Nephron (organoid): ENCODE measurements at regions not wholly inside any gene's neighbourhood (a gene's known extent, or its start where the extent isn't known, plus 50 kb on each side); places are given as distances from the start of the nearest gene placed in this dataset.

Experiments
- H3K27ac Mint-ChIP-seq, 3 experiments: 2 replicates each; pipeline ENCODE4 v1.8.0; 2020; ENCODE audit warnings: mixed read lengths in 3 of 3, mild to moderate bottlenecking in 2 of 3, moderate library complexity in 1 of 3
- H3K27me3 Mint-ChIP-seq: 2 replicates; pipeline ENCODE4 v1.8.0; 2021; ENCODE audit warnings: low read depth, mild to moderate bottlenecking, moderate library complexity, mixed read lengths
- H3K36me3 Mint-ChIP-seq: 2 replicates; pipeline ENCODE4 v1.8.0; 2020; ENCODE audit warnings: low read depth, mixed read lengths
- H3K4me1 Mint-ChIP-seq: 2 replicates; pipeline ENCODE4 v1.8.0; 2020; ENCODE audit warnings: mixed read lengths
- H3K4me3 Mint-ChIP-seq, 3 experiments: 2 replicates each; pipeline ENCODE4 v1.8.0; 2020; ENCODE audit warnings: mild to moderate bottlenecking in 3 of 3, mixed read lengths in 3 of 3, moderate library complexity in 2 of 3
- H3K9me3 Mint-ChIP-seq: 2 replicates; pipeline ENCODE4 v1.8.0; 2020; ENCODE audit warnings: mixed read lengths
- CTCF ChIP-seq, 3 experiments: fragments of 200-600 bp; sonication (generic); IDR thresholded peaks; one replicate each; pipeline ENCODE4 v1.5.0; 2021; ENCODE audit warnings: antibody characterized with exemption in 3 of 3; ENCODE audit not compliant: unreplicated experiment in 3 of 3

- peaks cover 4% of the 10 kb centered on the region for H3K27me3 Mint-ChIP-seq
- H3K4me1 Mint-ChIP-seq, result peaks cover 16% of the 10 kb centered on the region
- H3K9me3 Mint-ChIP-seq, result no peaks in the 10 kb centered on the region
- H3K4me3 Mint-ChIP-seq, result no peak overlapping the region
- no peaks in the 10 kb centered on the region for H3K36me3 Mint-ChIP-seq
- H3K27ac Mint-ChIP-seq, result peak overlapping the region; percentile 6 to 80 (median 12)
- no peak for TF ChIP-seq CTCF (IDR thresholded peaks at IDR 0.05; ENCODE audit: unreplicated experiment in 3 of 3)
These were observed 71.7 kb downstream of the ZFP36L2 start for GRCh38 chr2:43154685-43155084.

DNA sequence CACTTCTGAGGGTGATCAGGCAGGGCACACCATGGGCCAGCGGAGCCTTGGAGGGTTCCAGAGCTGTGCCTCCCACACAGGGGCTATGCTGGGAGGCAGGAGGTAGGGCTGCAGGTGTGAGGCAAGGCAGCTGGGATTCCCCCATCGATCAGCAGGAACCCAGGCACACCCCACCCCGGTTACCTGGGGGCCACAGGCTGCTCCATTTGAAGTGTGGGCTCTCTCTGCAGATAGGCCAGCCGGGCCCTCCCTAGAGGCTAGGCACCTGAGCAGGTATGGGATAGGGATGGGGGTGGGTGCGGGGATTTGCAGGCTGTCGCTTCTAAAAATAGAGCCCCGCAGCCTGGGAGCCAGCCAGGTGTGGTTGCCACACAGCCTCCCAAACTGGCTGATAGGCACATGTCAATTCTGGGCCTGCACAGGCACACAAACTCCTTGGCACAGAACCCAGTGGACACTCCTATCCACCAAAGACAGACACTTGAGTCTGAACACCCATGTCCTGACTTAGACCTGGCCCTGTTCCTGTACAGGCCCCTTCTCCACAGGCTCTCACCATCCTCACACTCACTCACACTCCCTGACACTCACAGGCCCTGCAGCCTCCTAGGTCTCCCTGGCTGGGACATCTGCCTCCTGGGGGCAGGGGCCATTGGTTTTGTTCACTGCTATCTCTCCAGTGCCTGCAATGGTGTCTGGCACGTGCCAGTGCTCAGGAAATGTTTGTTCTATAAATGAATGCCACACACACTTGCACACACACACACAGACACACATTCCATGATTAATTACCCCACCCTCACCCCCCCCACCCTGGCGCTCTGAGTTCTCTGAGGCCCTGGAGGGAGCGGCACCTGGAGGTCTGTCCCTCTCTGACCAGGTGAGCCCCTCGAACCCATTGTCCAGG lies 73.4 kb downstream of the ZFP36L2 start:
- Mint-ChIP-seq H3K27ac (peak overlapping the region in 2 of 3 experiments; percentile 41 to 70), H3K36me3 (no peaks in the 10 kb centered on the region), H3K4me1 (peaks cover 5% of the 10 kb centered on the region), H3K9me3 (no peaks in the 10 kb centered on the region), H3K27me3 (peaks cover 4% of the 10 kb centered on the region), H3K4me3 (no peak overlapping the region)
- no peak for TF ChIP-seq CTCF (IDR thresholded peaks at IDR 0.05; ENCODE audit: unreplicated experiment in 3 of 3)

- no peaks in the 10 kb centered on the region for H3K9me3 Mint-ChIP-seq
- H3K4me1 Mint-ChIP-seq, result peaks cover 5% of the 10 kb centered on the region
- H3K36me3 Mint-ChIP-seq, result no peaks in the 10 kb centered on the region
- H3K27ac Mint-ChIP-seq, result peak overlapping the region in 2 of 3 experiments; percentile 16 to 23
- TF ChIP-seq CTCF (IDR thresholded peaks at IDR 0.05; ENCODE audit: unreplicated experiment in 3 of 3), result no peak
- no peak overlapping the region for H3K4me3 Mint-ChIP-seq
- peaks cover 4% of the 10 kb centered on the region for H3K27me3 Mint-ChIP-seq
These were observed 74.2 kb downstream of the ZFP36L2 start for GRCh38 chr2:43152186-43152585.

DNA sequence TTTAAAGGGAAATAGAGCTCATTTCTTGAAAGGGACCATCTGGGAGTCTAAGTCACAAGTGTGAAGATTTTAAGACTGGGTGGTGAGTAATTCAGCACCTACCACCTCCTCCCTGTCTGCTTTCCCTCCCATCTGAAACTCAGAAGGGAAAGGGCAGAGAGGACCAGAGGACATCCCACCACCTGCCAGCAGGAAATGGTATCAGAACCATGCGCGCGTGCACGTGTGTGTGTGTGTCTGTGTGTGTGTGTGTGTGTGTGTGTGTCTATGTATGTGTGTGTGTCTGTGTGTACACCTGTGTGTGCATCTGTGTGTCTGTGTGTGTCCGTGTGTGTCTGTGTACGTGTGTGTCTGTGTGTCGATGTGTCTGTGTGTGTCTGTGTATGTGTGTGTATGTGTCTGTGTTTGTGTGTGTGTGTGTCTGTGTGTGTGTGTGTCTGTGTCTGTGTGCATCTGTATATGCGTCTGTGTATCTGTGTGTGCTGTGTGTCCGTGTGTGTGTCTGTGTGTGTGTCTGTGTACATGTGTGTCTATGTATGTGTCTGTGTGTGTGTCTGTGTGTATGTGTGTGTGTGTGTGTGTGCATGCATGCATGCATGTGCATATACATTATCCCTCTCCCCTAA lies 76.8 kb downstream of the ZFP36L2 start:
- no peaks in the 10 kb centered on the region for H3K36me3 Mint-ChIP-seq
- no peaks in the 10 kb centered on the region for H3K9me3 Mint-ChIP-seq

DNA sequence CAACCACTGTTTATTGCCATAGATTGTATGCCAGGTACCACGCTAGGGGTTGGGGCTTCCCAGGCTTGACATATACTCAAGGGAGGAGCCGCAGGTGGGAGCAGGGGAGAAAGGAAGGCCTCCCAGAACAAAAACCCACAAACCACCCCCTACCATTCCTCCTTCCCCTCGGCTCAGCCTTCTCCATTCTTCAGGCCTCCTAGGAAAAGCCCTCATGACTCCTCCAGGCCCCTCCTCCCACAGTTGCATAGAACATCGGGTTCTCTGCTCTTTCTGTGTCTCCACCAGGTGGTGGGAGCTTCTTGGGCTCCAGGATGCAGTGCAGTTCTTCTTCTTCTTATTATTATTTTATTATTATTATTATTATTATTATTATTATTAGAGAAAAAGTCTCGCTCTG lies 80.3 kb downstream of the ZFP36L2 start:
- Mint-ChIP-seq H3K4me3 (no peak overlapping the region), H3K36me3 (no peaks in the 10 kb centered on the region), H3K27me3 (no peaks in the 10 kb centered on the region), H3K4me1 (peaks cover 6% of the 10 kb centered on the region), H3K9me3 (no peaks in the 10 kb centered on the region), H3K27ac (peak overlapping the region; percentile 26 to 35 (median 29))
- no peak for TF ChIP-seq CTCF (IDR thresholded peaks at IDR 0.05; ENCODE audit: unreplicated experiment in 3 of 3)

More for the DNA sequence above, 76.8 kb downstream of the ZFP36L2 start:
- no peak overlapping the region for H3K4me3 Mint-ChIP-seq
- no peak for TF ChIP-seq CTCF (IDR thresholded peaks at IDR 0.05; ENCODE audit: unreplicated experiment in 3 of 3)
- peak overlapping the region in 1 of 3 experiments; percentile 4 for H3K27ac Mint-ChIP-seq
- H3K4me1 Mint-ChIP-seq, result peaks cover 11% of the 10 kb centered on the region
- H3K27me3 Mint-ChIP-seq, result peaks cover 4% of the 10 kb centered on the region
